ENCODE measurements at regions not wholly inside any gene's neighbourhood (a gene's known extent, or its start where the extent isn't known, plus 50 kb on each side); places are given as distances from the start of the nearest gene placed in this dataset.

- DNase-seq (ENCODE audit: low read depth in 1 of 2, low spot score in 1 of 2) (peak; percentile 53 to 85), ATAC-seq (peak; percentile 82 to 85), FAIRE-seq (no peak)
- 51% methylated on average over 10 of the region's 11 CpGs for WGBS (ENCODE audit: missing lambda C conversion rate)
- POLR2A ChIA-PET = interaction anchor here (0.6 kb wide), 1 partner anchor 512 kb away, joined by 4 read pairs; no protein-coding TSS in a partner anchor
- Histone ChIP-seq H3K4me1 (peaks cover 16% of the 10 kb centered on the region; the same call in 2 of the 3 replicates), H3K9me3 (peaks cover 5% of the 10 kb centered on the region; the same call in 1 of the 3 replicates), H3K4me2 (0 out of 3 replicates have a peak overlapping the region, but pooled peaks have one; percentile 25), H3K27ac (peak overlapping the region; percentile 33 to 79; a peak in 5 of 6 replicates), H3K4me3 (no peak overlapping the region)
- TF ChIP-seq MAX (IDR thresholded peaks at IDR 0.05) (0 out of 2 replicates have a peak, but pooled peaks have one; percentile 22), FOSL2 (IDR thresholded peaks at IDR 0.05) (no peak), FOSL2 (CRISPR knock-in tag; IDR thresholded peaks at IDR 0.05) (peak; percentile 70), HOXB5 (CRISPR knock-in tag; IDR thresholded peaks at IDR 0.05) (peak; percentile 95), MAZ (IDR thresholded peaks at IDR 0.05; ENCODE audit: borderline replicate concordance, low read depth, low read length) (no peak), POLR2A (IDR thresholded peaks at IDR 0.05; ENCODE audit: low read length) (no peak)
- CTCF ChIA-PET = interaction anchor here (0.8 kb wide), 1 partner anchor 319 kb away, joined by 3 read pairs; no protein-coding TSS in a partner anchor
Measured at GRCh38 chr3:72338942-72339669, 509.1 kb downstream of the SHQ1 start.

- FAIRE-seq = no peak
- peak; percentile 18 to 23 for DNase-seq (ENCODE audit: low read depth in 1 of 2, low spot score in 1 of 2)
Measured at GRCh38 chr3:72338082-72338941, 509.9 kb downstream of the SHQ1 start.

GRCh38 chr3:72337480-72337855, 510.8 kb downstream of the SHQ1 start:
- ChIA-PET CTCF (no interaction called here), POLR2A (no interaction called here)
- no peak overlapping the region for H3K4me2 ChIP-seq

More at GRCh38 chr3:72338082-72338941, 509.9 kb downstream of the SHQ1 start:
- ATAC-seq = peak; percentile 27 to 39; a peak in 5 of 6 replicates
- 82% methylated on average over 8 of the region's 8 CpGs for WGBS (ENCODE audit: missing lambda C conversion rate)
- H3K4me1 ChIP-seq = peaks cover 16% of the 10 kb centered on the region; the same call in 2 of the 3 replicates
- TF ChIP-seq NFE2L2 (conservative IDR thresholded peaks at IDR 0.05; ENCODE audit: low read length) (no peak), FOSL2 (IDR thresholded peaks at IDR 0.05) (no peak), FOSL2 (CRISPR knock-in tag; IDR thresholded peaks at IDR 0.05) (0 out of 2 replicates have a peak, but pooled peaks have one; percentile 2)
- H3K27ac ChIP-seq = peak overlapping the region; percentile 19 to 79; a peak in 3 of 6 replicates
- ChIA-PET POLR2A (no interaction called here), CTCF (no interaction called here)
- no peak overlapping the region for H3K4me3 ChIP-seq
- 0 out of 3 replicates have a peak overlapping the region, but pooled peaks have one; percentile 25 for H3K4me2 ChIP-seq
- H3K9me3 ChIP-seq = peaks cover 5% of the 10 kb centered on the region; the same call in 1 of the 3 replicates

More at GRCh38 chr3:72337480-72337855, 510.8 kb downstream of the SHQ1 start:
- FAIRE-seq = no peak
- no peak overlapping the region for H3K4me3 ChIP-seq
- no peak overlapping the region for H3K27ac ChIP-seq
- peaks cover 5% of the 10 kb centered on the region; the same call in 1 of the 3 replicates for H3K9me3 ChIP-seq
- TF ChIP-seq HMGXB4 (CRISPR knock-in tag; IDR thresholded peaks at IDR 0.05; ENCODE audit: borderline replicate concordance) (no peak), FOSB (CRISPR knock-in tag; IDR thresholded peaks at IDR 0.05) (no peak), MYC (IDR thresholded peaks at IDR 0.05; ENCODE audit: borderline replicate concordance, low read length) (no peak), HEYL (CRISPR knock-in tag; IDR thresholded peaks at IDR 0.05) (no peak), NR3C1 (IDR thresholded peaks at IDR 0.05) (no peak), SREBF2 (IDR thresholded peaks at IDR 0.05) (no peak), SMC3 (IDR thresholded peaks at IDR 0.05) (no peak), NFE2L2 (conservative IDR thresholded peaks at IDR 0.05; ENCODE audit: low read length) (no peak), FOSL2 (IDR thresholded peaks at IDR 0.05) (no peak), FOSL2 (CRISPR knock-in tag; IDR thresholded peaks at IDR 0.05) (no peak)
- WGBS (ENCODE audit: missing lambda C conversion rate) = 84% methylated on average over 5 of the region's 5 CpGs
- peaks cover 16% of the 10 kb centered on the region; the same call in 2 of the 3 replicates for H3K4me1 ChIP-seq
- DNase-seq (ENCODE audit: low read depth in 1 of 2, low spot score in 1 of 2) = no peak
- ATAC-seq = no peak
